GM13977 (cell line): ENCODE measurements at regions not wholly inside any gene's neighbourhood (a gene's known extent, or its start where the extent isn't known, plus 50 kb on each side); places are given as distances from the start of the nearest gene placed in this dataset.
"Not testable (repeated sequence)": the region's sequence is repeated elsewhere in the genome, so short reads cannot be mapped to it uniquely, and the experiment has no call there.

Experiments used
- DNase-seq: peaks from one replicate; pipeline ENCODE4 v3.0.0; 2012; ENCODE audit warnings: low spot score
- CTCF ChIP-seq: IDR thresholded peaks from 2 replicates; pipeline ENCODE4 v1.5.1; 2012; ENCODE audit warnings: mild to moderate bottlenecking, control low read depth; ENCODE audit not compliant: insufficient read depth; ENCODE audit errors: extremely low read depth, missing control alignments
- in situ Hi-C: fragments of 300-500 bp; cut with MboI; formaldehyde crosslinking; loops from one replicate; pipeline ENCODE4 v1.12.0; 2022; ENCODE audit warnings: low sequenced_read_pairs, low pct_unique_long_range_greater_than_20kb, mixed read lengths, inconsistent platforms; ENCODE audit not compliant: unreplicated experiment

GRCh38 chr19:29002336-29002735 is 210.6 kb downstream of the UQCRFS1 start:
- in situ Hi-C loops: no loop called here
- TF ChIP-seq CTCF: no peak
- DNase-seq: no peak

GRCh38 chr19:29001597-29002245 is 211.2 kb downstream of the UQCRFS1 start:
- in situ Hi-C loops: no loop called here
- no peak for DNase-seq
- TF ChIP-seq CTCF: no peak

- no peak for DNase-seq
- in situ Hi-C loops: no loop called here
- TF ChIP-seq CTCF: no peak
Measured at GRCh38 chr19:29001141-29001581, 211.8 kb downstream of the UQCRFS1 start.

- TF ChIP-seq CTCF: no peak
- in situ Hi-C loops: no loop called here
- no peak for DNase-seq
Measured at GRCh38 chr19:28999724-29000433, 213.1 kb downstream of the UQCRFS1 start.

GRCh38 chr19:28998974-28999373 is 214.0 kb downstream of the UQCRFS1 start:
- in situ Hi-C loops: no loop called here
- no peak for DNase-seq
- TF ChIP-seq CTCF: no peak

GRCh38 chr19:28997866-28998265 is 215.1 kb downstream of the UQCRFS1 start:
- in situ Hi-C loops, DNase-seq: not testable (repeated sequence)

GRCh38 chr19:28990522-28990921 is 222.4 kb downstream of the UQCRFS1 start:
- in situ Hi-C loops: no loop called here
- DNase-seq: no peak

More at GRCh38 chr19:28990522-28990921, 222.4 kb downstream of the UQCRFS1 start:
- no peak for TF ChIP-seq CTCF
